ENCODE measurements at regions not wholly inside any gene's neighbourhood (a gene's known extent, or its start where the extent isn't known, plus 50 kb on each side); places are given as distances from the start of the nearest gene placed in this dataset.
A peak's percentile ranks its signal among the peaks of the same experiment; 100 is the strongest.

- TF ChIP-seq PRDM15 (CRISPR knock-in tag; IDR thresholded peaks at IDR 0.05) (no peak), NR2C2 (CRISPR knock-in tag; IDR thresholded peaks at IDR 0.05) (no peak), SMAD3 (CRISPR knock-in tag; IDR thresholded peaks at IDR 0.05; ENCODE audit: borderline replicate concordance) (no peak), CREM (CRISPR knock-in tag; IDR thresholded peaks at IDR 0.05) (no peak), GTF2I (CRISPR knock-in tag; conservative IDR thresholded peaks at IDR 0.05) (no peak), FOXK1 (CRISPR knock-in tag; IDR thresholded peaks at IDR 0.05) (no peak)
Measured at GRCh38 chr4:125626946-125627345, 312.2 kb downstream of the FAT4 start (continued).

- peaks cover 61% of the 10 kb centered on the region for H3K4me1 Mint-ChIP-seq
- peak overlapping the region; percentile 94 for H3K27ac Mint-ChIP-seq
- H3K36me3 Mint-ChIP-seq = peaks cover 10% of the 10 kb centered on the region
- no peaks in the 10 kb centered on the region; the same call in 1 of the 2 replicates for H3K27me3 Mint-ChIP-seq (ENCODE audit: low read depth)
- ChIA-PET POLR2A (interaction anchor here (1.0 kb wide), 1 partner anchor 11 kb away, joined by 3 read pairs; no protein-coding TSS in a partner anchor), CTCF (interaction anchor here (0.6 to 1.7 kb wide), 3 partner anchors 89 to 101 kb away, joined by 3 to 9 read pairs (median 3); no protein-coding TSS in a partner anchor)
- TF ChIP-seq ETV6 (CRISPR knock-in tag; IDR thresholded peaks at IDR 0.05) = 0 out of 2 replicates have a peak, but pooled peaks have one; percentile 39
- peak; percentile 17; the same call in 1 of the 2 replicates for TF ChIP-seq ZNF423 (CRISPR knock-in tag; IDR thresholded peaks at IDR 0.05)
- no peak for TF ChIP-seq ZNF671 (CRISPR knock-in tag; IDR thresholded peaks at IDR 0.05)
- peak; percentile 81 for TF ChIP-seq FOXK1 (CRISPR knock-in tag; IDR thresholded peaks at IDR 0.05)
- TF ChIP-seq TEAD1 (CRISPR knock-in tag; IDR thresholded peaks at IDR 0.05) = peak; percentile 96
- no peak for TF ChIP-seq NFATC4 (CRISPR knock-in tag; IDR thresholded peaks at IDR 0.05)
- 0 out of 2 replicates have a peak, but pooled peaks have one; percentile 30 for TF ChIP-seq SP1 (CRISPR knock-in tag; conservative IDR thresholded peaks at IDR 0.05)
- 0 out of 2 replicates have a peak, but pooled peaks have one; percentile 28 for TF ChIP-seq TP53 (CRISPR knock-in tag; IDR thresholded peaks at IDR 0.05)
- TF ChIP-seq TEAD4 (CRISPR knock-in tag; IDR thresholded peaks at IDR 0.05) = no peak
- peaks cover 12% of the 10 kb centered on the region for H3K9me3 Mint-ChIP-seq
- peak overlapping the region; percentile 24 for H3K4me3 Mint-ChIP-seq
- ATAC-seq = peak; percentile 96
- peak; percentile 68 for DNase-seq (ENCODE audit: low spot score)
Measured at GRCh38 chr4:125639182-125639621, 324.4 kb downstream of the FAT4 start.

GRCh38 chr4:125641611-125642010 lies 326.9 kb downstream of the FAT4 start:
- Mint-ChIP-seq H3K36me3 (peaks cover 16% of the 10 kb centered on the region), H3K27ac (no peak overlapping the region), H3K27me3 (ENCODE audit: low read depth) (no peaks in the 10 kb centered on the region; the same call in 1 of the 2 replicates), H3K4me1 (peaks cover 61% of the 10 kb centered on the region), H3K9me3 (peaks cover 19% of the 10 kb centered on the region), H3K4me3 (no peak overlapping the region)
- TF ChIP-seq E2F1 (CRISPR knock-in tag; IDR thresholded peaks at IDR 0.05) (no peak), FOXP4 (CRISPR knock-in tag; IDR thresholded peaks at IDR 0.05) (no peak)
- ATAC-seq (no peak), DNase-seq (ENCODE audit: low spot score) (no peak)
- CTCF ChIA-PET = no interaction called here
- POLR2A ChIA-PET = no interaction called here
